Tibial nerve (tissue), 4 donors: ENCODE measurements at regions not wholly inside any gene's neighbourhood (a gene's known extent, or its start where the extent isn't known, plus 50 kb on each side); places are given as distances from the start of the nearest gene placed in this dataset.
"Not testable (repeated sequence)": the region's sequence is repeated elsewhere in the genome, so short reads cannot be mapped to it uniquely, and the experiment has no call there.

ENCODE experiments used
- DNase-seq, 2 donors: peaks; one replicate each; pipeline ENCODE4 v3.0.0-alpha.2; 2019; ENCODE audit warnings: low spot score in 2 of 2
- H3K27ac ChIP-seq, 4 donors: fragments of 200-600 bp; sonication (generic) in 3 of 4; one replicate each; pipeline ENCODE4 v1.5.1; 2017 to 2019; ENCODE audit warnings: mild to moderate bottlenecking in 1 of 4
- H3K27me3 ChIP-seq, 2 donors: fragments of 200-600 bp; sonication (generic) in 1 of 2; one replicate each; pipeline versions ENCODE4 v1.5.1 to v1.6.0; 2017 to 2019
- H3K36me3 ChIP-seq, 3 donors: fragments of 200-600 bp; sonication (generic); one replicate each; pipeline ENCODE4 v1.5.1; 2018 to 2019
- H3K4me1 ChIP-seq, 4 donors: fragments of 200-600 bp; sonication (generic) in 3 of 4; one replicate each; pipeline ENCODE4 v1.5.1; 2017 to 2019
- H3K4me3 ChIP-seq, 4 donors: fragments of 200-600 bp; sonication (generic) in 3 of 4; one replicate each; pipeline ENCODE4 v1.5.1; 2017 to 2019; ENCODE audit warnings: mild to moderate bottlenecking in 1 of 4, moderate library complexity in 1 of 4
- H3K9me3 ChIP-seq, 4 donors: fragments of 200-600 bp; sonication (generic) in 3 of 4; one replicate each; pipeline ENCODE4 v1.5.1; 2017 to 2019
- CTCF ChIP-seq, 5 experiments: fragments of 200-600 bp in 3 of 5; fragments of 450-650 bp in 2 of 5; sonication (generic) in 3 of 5; IDR thresholded peaks; one replicate each; pipeline ENCODE4 v1.5.1; 2016 to 2019; ENCODE audit warnings: antibody characterized with exemption in 5 of 5, mild to moderate bottlenecking in 3 of 5, moderate library complexity in 2 of 5
- EP300 ChIP-seq, 2 donors: sonication (generic); formaldehyde crosslinking; IDR thresholded peaks; one replicate each; pipeline ENCODE4 v1.6.1; 2017; ENCODE audit warnings: antibody characterized with exemption in 2 of 2, mild to moderate bottlenecking in 1 of 2
- POLR2A ChIP-seq, 2 donors: fragments of 450-650 bp; IDR thresholded peaks; one replicate each; pipeline ENCODE4 v1.6.1; 2017; ENCODE audit warnings: antibody characterized with exemption in 2 of 2, mild to moderate bottlenecking in 2 of 2, moderate library complexity in 2 of 2
- WGBS, 2 donors: methylation state at CpG; one replicate each; pipeline ENCODE4 v1.1.5; 2018; 5-methylcytosine and 5-hydroxymethylcytosine counted together

- Histone ChIP-seq H3K36me3 (no peaks in the 10 kb centered on the region), H3K4me1 (peaks cover 0 to 17% (median 8%) of the 10 kb centered on the region in 4 donors), H3K4me3 (no peak overlapping the region), H3K27me3 (no peaks in the 10 kb centered on the region), H3K27ac (no peak overlapping the region), H3K9me3 (no peaks in the 10 kb centered on the region)
- DNase-seq = no peak
- no peak for TF ChIP-seq EP300 (IDR thresholded peaks at IDR 0.05)
- TF ChIP-seq CTCF (IDR thresholded peaks at IDR 0.05) = no peak
- no peak for TF ChIP-seq POLR2A (IDR thresholded peaks at IDR 0.05)
- WGBS, 2 donors = 41 to 58% methylated on average over 2 of the region's 2 CpGs
Measured at GRCh38 chr5:56297851-56298250, 64.7 kb upstream of the ANKRD55 start.

- H3K27ac ChIP-seq, DNase-seq, H3K4me3 ChIP-seq, H3K36me3 ChIP-seq, H3K27me3 ChIP-seq, H3K9me3 ChIP-seq: not testable (repeated sequence)
- WGBS, 2 donors = 100% methylated on average over 3 to 4 of the region's 23 CpGs
- H3K4me1 ChIP-seq = peaks cover 0 to 31% (median 8%) of the 10 kb centered on the region in 4 donors
Measured at GRCh38 chr5:56295311-56295710, 62.2 kb upstream of the ANKRD55 start.

- 93 to 95% methylated on average over 2 of the region's 2 CpGs for WGBS, 2 donors
- H3K27ac ChIP-seq = no peak overlapping the region
- H3K4me1 ChIP-seq = peaks cover 0 to 29% (median 8%) of the 10 kb centered on the region in 4 donors
- no peak for DNase-seq
- no peaks in the 10 kb centered on the region for H3K9me3 ChIP-seq
- no peak for TF ChIP-seq CTCF (IDR thresholded peaks at IDR 0.05)
- no peak for TF ChIP-seq EP300 (IDR thresholded peaks at IDR 0.05)
- no peak for TF ChIP-seq POLR2A (IDR thresholded peaks at IDR 0.05)
- H3K36me3 ChIP-seq = no peaks in the 10 kb centered on the region
- H3K27me3 ChIP-seq = no peaks in the 10 kb centered on the region
- no peak overlapping the region for H3K4me3 ChIP-seq
Measured at GRCh38 chr5:56294354-56294753, 61.2 kb upstream of the ANKRD55 start.

GRCh38 chr5:56292874-56293273 is 59.7 kb upstream of the ANKRD55 start:
- DNase-seq, H3K9me3 ChIP-seq, H3K36me3 ChIP-seq, H3K27ac ChIP-seq, H3K27me3 ChIP-seq, H3K4me3 ChIP-seq: not testable (repeated sequence)
- WGBS, 2 donors = 92 to 94% methylated on average over 2 of the region's 2 CpGs
- peaks cover 0 to 15% (median 0%) of the 10 kb centered on the region in 4 donors for H3K4me1 ChIP-seq

GRCh38 chr5:56291661-56292374 is 58.7 kb upstream of the ANKRD55 start:
- Histone ChIP-seq H3K27ac (no peak overlapping the region), H3K9me3 (no peaks in the 10 kb centered on the region), H3K36me3 (no peaks in the 10 kb centered on the region), H3K4me3 (no peak overlapping the region), H3K27me3 (no peaks in the 10 kb centered on the region), H3K4me1 (peaks cover 0 to 15% (median 0%) of the 10 kb centered on the region in 4 donors)
- TF ChIP-seq EP300 (IDR thresholded peaks at IDR 0.05) (no peak), POLR2A (IDR thresholded peaks at IDR 0.05) (no peak), CTCF (IDR thresholded peaks at IDR 0.05) (no peak)
- WGBS, 2 donors = 28 to 33% methylated on average over 3 of the region's 3 CpGs
- DNase-seq = no peak

GRCh38 chr5:56291079-56291643 is 58.0 kb upstream of the ANKRD55 start:
- H3K27me3 ChIP-seq = no peaks in the 10 kb centered on the region
- WGBS, 2 donors = 75 to 81% methylated on average over 1 of the region's 1 CpG
- H3K9me3 ChIP-seq = no peaks in the 10 kb centered on the region
- no peak for TF ChIP-seq POLR2A (IDR thresholded peaks at IDR 0.05)
- TF ChIP-seq EP300 (IDR thresholded peaks at IDR 0.05) = no peak
- TF ChIP-seq CTCF (IDR thresholded peaks at IDR 0.05) = no peak
- no peak for DNase-seq
- no peak overlapping the region for H3K27ac ChIP-seq
- peaks cover 0 to 15% (median 0%) of the 10 kb centered on the region in 4 donors for H3K4me1 ChIP-seq
- H3K4me3 ChIP-seq = no peak overlapping the region
- no peaks in the 10 kb centered on the region for H3K36me3 ChIP-seq
